Lower leg skin (tissue), 3 donors: ENCODE measurements at regions not wholly inside any gene's neighbourhood (a gene's known extent, or its start where the extent isn't known, plus 50 kb on each side); places are given as distances from the start of the nearest gene placed in this dataset.

Experiments
- CTCF ChIP-seq, 3 donors: fragments of 450-650 bp; IDR thresholded peaks; one replicate each; pipeline ENCODE4 v1.5.1; 2016; ENCODE audit warnings: antibody characterized with exemption in 3 of 3, mild to moderate bottlenecking in 3 of 3, moderate library complexity in 2 of 3
- POLR2A ChIP-seq, 2 donors: fragments of 450-650 bp; IDR thresholded peaks; one replicate each; pipeline ENCODE4 v1.6.1; 2016 to 2017; ENCODE audit warnings: antibody characterized with exemption in 2 of 2, mild to moderate bottlenecking in 1 of 2, moderate library complexity in 1 of 2

GRCh38 chr13:40017662-40018262, 362.3 kb downstream of the COG6 start:
- TF ChIP-seq CTCF (IDR thresholded peaks at IDR 0.05): no peak
- TF ChIP-seq POLR2A (IDR thresholded peaks at IDR 0.05): no peak
